AG09309 (cell line): ENCODE measurements at regions not wholly inside any gene's neighbourhood (a gene's known extent, or its start where the extent isn't known, plus 50 kb on each side); places are given as distances from the start of the nearest gene placed in this dataset.
"Not testable (repeated sequence)": the region's sequence is repeated elsewhere in the genome, so short reads cannot be mapped to it uniquely, and the experiment has no call there.

Experiments used
- DNase-seq: peaks from one replicate; pipeline ENCODE4 v3.0.0-alpha.2; 2010; ENCODE audit warnings: low read depth
- H3K4me3 ChIP-seq: 2 replicates; pipeline ENCODE4 v1.5.1; 2011; ENCODE audit warnings: mild to moderate bottlenecking, low read depth, low read length, moderate library complexity; ENCODE audit not compliant: control insufficient read depth

GRCh38 chr4:49262786-49263185 lies 276.7 kb downstream of the CWH43 start:
- not testable (repeated sequence) for DNase-seq, H3K4me3 ChIP-seq

GRCh38 chr4:49270435-49270834 lies 284.4 kb downstream of the CWH43 start:
- not testable (repeated sequence) for DNase-seq, H3K4me3 ChIP-seq

GRCh38 chr4:49270912-49271311 lies 284.8 kb downstream of the CWH43 start:
- not testable (repeated sequence) for DNase-seq, H3K4me3 ChIP-seq

- DNase-seq, H3K4me3 ChIP-seq: not testable (repeated sequence)
These were observed 299.8 kb downstream of the CWH43 start for GRCh38 chr4:49285905-49286304.

GRCh38 chr4:49286926-49287745 lies 301.1 kb downstream of the CWH43 start:
- not testable (repeated sequence) for H3K4me3 ChIP-seq, DNase-seq

GRCh38 chr4:49287893-49288292 lies 301.8 kb downstream of the CWH43 start:
- not testable (repeated sequence) for H3K4me3 ChIP-seq, DNase-seq

GRCh38 chr4:49288796-49289195 lies 302.7 kb downstream of the CWH43 start:
- not testable (repeated sequence) for H3K4me3 ChIP-seq, DNase-seq

GRCh38 chr4:49314815-49315214 lies 328.7 kb downstream of the CWH43 start:
- not testable (repeated sequence) for DNase-seq, H3K4me3 ChIP-seq

GRCh38 chr4:49320725-49321410 lies 334.8 kb downstream of the CWH43 start:
- H3K4me3 ChIP-seq, DNase-seq: not testable (repeated sequence)

GRCh38 chr4:49321511-49322300 lies 335.6 kb downstream of the CWH43 start:
- H3K4me3 ChIP-seq, DNase-seq: not testable (repeated sequence)

- not testable (repeated sequence) for H3K4me3 ChIP-seq, DNase-seq
These were observed 336.8 kb downstream of the CWH43 start for GRCh38 chr4:49322610-49323572.

GRCh38 chr4:49323573-49323940 lies 337.5 kb downstream of the CWH43 start:
- not testable (repeated sequence) for H3K4me3 ChIP-seq, DNase-seq
